H1 (cell line): ENCODE measurements at regions not wholly inside any gene's neighbourhood (a gene's known extent, or its start where the extent isn't known, plus 50 kb on each side); places are given as distances from the start of the nearest gene placed in this dataset.

Experiments used
- CTCF ChIA-PET: fragments of 300-600 bp; sonication (Branson Sonifier 250); formaldehyde crosslinking; loops from one replicate; lab custom pipeline; 2021; ENCODE audit not compliant: partially characterized antibody; lab: Charles Lee
- POLR2A ChIA-PET: fragments of 300-600 bp; sonication (Branson Sonifier 250); formaldehyde crosslinking; loops from one replicate; lab custom pipeline; 2021; ENCODE audit warnings: inconsistent platforms; ENCODE audit not compliant: partially characterized antibody; lab: Charles Lee
- DNase-seq, 2 experiments: peaks; one replicate each; pipeline versions ENCODE4 v3.0.0 to v3.0.0-alpha.2; 2010 to 2022; ENCODE audit warnings: low spot score in 2 of 2, low read depth in 1 of 2, mixed read lengths in 1 of 2
- FAIRE-seq: peaks from 2 replicates; lab custom pipeline; 2011; peaks lifted over from hg19 to GRCh38; lab: Jason Lieb, UNC
- H2AFZ ChIP-seq: 2 replicates; pipeline ENCODE4 v1.8.1; 2012; ENCODE audit warnings: low read length, inconsistent platforms
- H2AK5ac ChIP-seq: 2 replicates; pipeline ENCODE4 v1.6.1; 2013; ENCODE audit warnings: low read depth, low read length
- H2BK120ac ChIP-seq: replicated peaks from 2 replicates; pipeline ENCODE3; 2013; ENCODE audit warnings: low read depth, low read length, inconsistent platforms
- H2BK12ac ChIP-seq: 2 replicates; pipeline ENCODE4 v1.6.1; 2013; ENCODE audit warnings: low read depth, low read length
- H2BK15ac ChIP-seq: 2 replicates; pipeline ENCODE4 v1.6.1; 2013; ENCODE audit warnings: low read length
- H2BK20ac ChIP-seq: 2 replicates; pipeline ENCODE4 v1.6.1; 2013; ENCODE audit warnings: low read length
- H2BK5ac ChIP-seq: 2 replicates; pipeline ENCODE4 v1.6.1; 2013; ENCODE audit warnings: low read depth, low read length
- H3K14ac ChIP-seq: 2 replicates; pipeline ENCODE4 v1.6.1; 2013; ENCODE audit warnings: inconsistent platforms; ENCODE audit not compliant: insufficient read length
- H3K18ac ChIP-seq: 2 replicates; pipeline ENCODE4 v1.6.1; 2013; ENCODE audit warnings: low read length; ENCODE audit errors: extremely low read depth
- H3K23ac ChIP-seq: 2 replicates; pipeline ENCODE4 v1.6.1; 2013; ENCODE audit warnings: inconsistent platforms; ENCODE audit not compliant: insufficient read length
- H3K23me2 ChIP-seq: 2 replicates; pipeline ENCODE4 v1.6.1; 2013; ENCODE audit warnings: low read depth, low read length
- H3K27ac ChIP-seq: 2 replicates; pipeline ENCODE4 v1.6.1; 2011; ENCODE audit warnings: low read depth, low read length, inconsistent platforms
- H3K27me3 ChIP-seq, 4 experiments: replicated peaks in 1 of 4; 1 replicate in 1 of 4; 2 replicates in 3 of 4; pipeline versions ENCODE4 v1.6.1 to v1.8.1; 2011 to 2013; ENCODE audit warnings: low read length in 3 of 4, mild to moderate bottlenecking in 3 of 4, inconsistent platforms in 2 of 4, mixed read lengths in 2 of 4, moderate library complexity in 1 of 4; ENCODE audit not compliant: control insufficient read depth in 3 of 4, insufficient read depth in 3 of 4; ENCODE audit errors: extremely low read depth in 1 of 4
- H3K36me3 ChIP-seq, 4 experiments: 2 replicates each; pipeline versions ENCODE4 v1.6.1 to v1.8.1; 2011 to 2013; ENCODE audit warnings: mild to moderate bottlenecking in 4 of 4, low read length in 3 of 4, moderate library complexity in 2 of 4, control low read depth in 1 of 4, inconsistent platforms in 1 of 4; ENCODE audit not compliant: insufficient read depth in 4 of 4, control insufficient read depth in 2 of 4
- H3K4ac ChIP-seq: replicated peaks from 2 replicates; pipeline ENCODE3; 2013; ENCODE audit warnings: low read length, low read depth, mixed read lengths, inconsistent platforms; ENCODE audit not compliant: insufficient read length
- H3K4me1 ChIP-seq, 4 experiments: replicated peaks in 1 of 4; 1 replicate in 1 of 4; 2 replicates in 3 of 4; pipeline versions ENCODE4 v1.6.1 to v1.8.1; 2011 to 2013; ENCODE audit warnings: low read length in 3 of 4, inconsistent platforms in 2 of 4, mixed read lengths in 1 of 4; ENCODE audit not compliant: insufficient read depth in 4 of 4, control insufficient read depth in 3 of 4
- H3K4me2 ChIP-seq, 2 experiments: 2 replicates each; pipeline versions ENCODE4 v1.6.1 to v1.8.1; 2011 to 2013; ENCODE audit warnings: low read depth in 2 of 2, low read length in 2 of 2, control low read depth in 1 of 2, inconsistent platforms in 1 of 2, mild to moderate bottlenecking in 1 of 2; ENCODE audit not compliant: insufficient read depth in 1 of 2
- H3K4me3 ChIP-seq, 4 experiments: fragments of 200-600, 300-600 bp in 1 of 4; sonication (generic), shearing (Covaris generic), sonication (Bioruptor Twin) in 1 of 4; 2 replicates each; pipeline versions ENCODE4 v1.5.1 to v1.8.1; 2011 to 2016; ENCODE audit warnings: low read length in 4 of 4, low read depth in 3 of 4, control low read depth in 2 of 4, inconsistent platforms in 2 of 4, mild to moderate bottlenecking in 2 of 4, mixed read lengths in 1 of 4, moderate library complexity in 1 of 4; ENCODE audit not compliant: insufficient read depth in 2 of 4; ENCODE audit errors: extremely low read depth in 1 of 4
- H3K56ac ChIP-seq: replicated peaks from 2 replicates; pipeline ENCODE3; 2013; ENCODE audit warnings: low read depth, mild to moderate bottlenecking, mixed read lengths, low read length, inconsistent platforms; ENCODE audit not compliant: insufficient read length
- H3K79me1 ChIP-seq: 2 replicates; pipeline ENCODE4 v1.6.1; 2013; ENCODE audit warnings: low read depth, low read length, control low read depth
- H3K79me2 ChIP-seq, 2 experiments: 2 replicates each; pipeline versions ENCODE4 v1.6.1 to v1.8.1; 2012 to 2013; ENCODE audit warnings: low read length in 2 of 2, mild to moderate bottlenecking in 2 of 2, inconsistent platforms in 1 of 2; ENCODE audit not compliant: insufficient read depth in 2 of 2, control insufficient read depth in 1 of 2
- H3K9ac ChIP-seq, 4 experiments: replicated peaks in 1 of 4; 1 replicate in 1 of 4; 2 replicates in 3 of 4; pipeline versions ENCODE4 v1.6.1 to v1.8.1; 2011 to 2013; ENCODE audit warnings: low read depth in 3 of 4, low read length in 3 of 4, control low read depth in 2 of 4, mild to moderate bottlenecking in 2 of 4, moderate library complexity in 2 of 4, inconsistent platforms in 1 of 4; ENCODE audit errors: extremely low read depth in 1 of 4
- H3K9me3 ChIP-seq, 2 experiments: 2 replicates each; pipeline versions ENCODE4 v1.6.1 to v1.8.1; 2012 to 2013; ENCODE audit warnings: mild to moderate bottlenecking in 2 of 2, moderate library complexity in 2 of 2, control low read depth in 1 of 2, inconsistent platforms in 1 of 2, low read depth in 1 of 2, low read length in 1 of 2, mixed read lengths in 1 of 2; ENCODE audit not compliant: insufficient read depth in 2 of 2
- H4K20me1 ChIP-seq, 2 experiments: replicated peaks in 1 of 2; 2 replicates each; pipeline versions ENCODE3 to v1.8.1; 2011 to 2013; ENCODE audit warnings: inconsistent platforms in 2 of 2, low read length in 2 of 2, mild to moderate bottlenecking in 1 of 2; ENCODE audit not compliant: insufficient read depth in 2 of 2, control insufficient read depth in 1 of 2
- H4K5ac ChIP-seq: 2 replicates; pipeline ENCODE4 v1.6.1; 2013; ENCODE audit warnings: low read length, low read depth, mixed read lengths, inconsistent platforms; ENCODE audit not compliant: insufficient read length
- H4K8ac ChIP-seq: 2 replicates; pipeline ENCODE4 v1.8.0; 2013; ENCODE audit warnings: mild to moderate bottlenecking, moderate library complexity, low read length, inconsistent platforms; ENCODE audit not compliant: insufficient read depth; ENCODE audit errors: extremely low read depth
- H4K91ac ChIP-seq: replicated peaks from 2 replicates; pipeline ENCODE3; 2013; ENCODE audit warnings: low read length, mixed read lengths, inconsistent platforms; ENCODE audit not compliant: insufficient read length
- CBX5 ChIP-seq: fragments of 300-800, 300-1000 bp; sonication (generic); IDR thresholded peaks from 2 replicates; pipeline ENCODE4 v1.7.1; 2016; ENCODE audit warnings: antibody characterized with exemption, low read length, low read depth
- E2F6 ChIP-seq: IDR thresholded peaks from 2 replicates; pipeline ENCODE4 v1.6.1; 2012; ENCODE audit warnings: inconsistent platforms
- KDM5A ChIP-seq: fragments of 200-600 bp; IDR thresholded peaks from 2 replicates; pipeline ENCODE4 v1.7.1; 2012; ENCODE audit warnings: mild to moderate bottlenecking, low read length, inconsistent platforms, mixed read lengths
- POLR2A ChIP-seq, 2 experiments: IDR thresholded peaks; 1 replicate in 1 of 2; 2 replicates in 1 of 2; pipeline ENCODE4 v1.6.1; 2011; ENCODE audit warnings: low read depth in 2 of 2, low read length in 2 of 2, mild to moderate bottlenecking in 2 of 2; ENCODE audit errors: control extremely low read depth in 1 of 2
- SAP30 ChIP-seq: fragments of 300-600 bp; sonication (generic); IDR thresholded peaks from 2 replicates; pipeline ENCODE4 v1.7.1; 2012; ENCODE audit warnings: low read length, moderate library complexity, mild to moderate bottlenecking, inconsistent platforms; ENCODE audit not compliant: insufficient read depth, insufficient replicate concordance
- SUZ12 ChIP-seq: fragments of 200-600 bp; sonication (generic); IDR thresholded peaks from 2 replicates; pipeline ENCODE4 v1.6.1; 2012; ENCODE audit warnings: mild to moderate bottlenecking, inconsistent platforms, low read length, moderate library complexity, mixed read lengths
- TAF1 ChIP-seq: IDR thresholded peaks from 2 replicates; pipeline ENCODE4 v1.6.1; 2011; ENCODE audit warnings: mild to moderate bottlenecking, low read depth, low read length
- ZNF274 ChIP-seq: IDR thresholded peaks from 2 replicates; pipeline ENCODE4 v1.7.0; 2012; ENCODE audit warnings: low read length, borderline replicate concordance; ENCODE audit errors: extremely low read depth
- WGBS, 2 experiments: shearing (Covaris generic) in 1 of 2; methylation state at CpG; one replicate each; pipeline versions ENCODE4 v1.1.6 to v1.1.7; 2013 to 2015; ENCODE audit warnings: low lambda C conversion rate in 2 of 2, mixed read lengths in 2 of 2, inconsistent platforms in 1 of 2, low coverage in 1 of 2, missing lambda C conversion rate in 1 of 2; ENCODE audit not compliant: insufficient replicate concordance in 2 of 2, insufficient coverage in 1 of 2, insufficient read length in 1 of 2; ENCODE audit errors: extremely low coverage in 1 of 2, missing lambda C conversion rate in 1 of 2; 5-methylcytosine and 5-hydroxymethylcytosine counted together

GRCh38 chr11:20310596-20311394, 52.7 kb upstream of the HTATIP2 start:
- Histone ChIP-seq H3K23me2 (no peaks in the 10 kb centered on the region), H3K9ac (no peak overlapping the region), H2BK15ac (no peak overlapping the region), H3K36me3 (no peaks in the 10 kb centered on the region), H3K79me1 (no peaks in the 10 kb centered on the region), H4K91ac (no peak overlapping the region), H3K14ac (no peak overlapping the region), H3K79me2 (no peaks in the 10 kb centered on the region), H3K4me2 (no peak overlapping the region), H4K20me1 (no peaks in the 10 kb centered on the region), H2BK12ac (no peak overlapping the region), H3K4me1 (no peaks in the 10 kb centered on the region), H4K5ac (no peak overlapping the region), H3K9me3 (no peaks in the 10 kb centered on the region), H2AFZ (no peak overlapping the region), H2AK5ac (no peak overlapping the region), H3K23ac (no peak overlapping the region), H3K4ac (no peak overlapping the region), H2BK20ac (no peak overlapping the region), H3K18ac (no peak overlapping the region), H3K27ac (no peak overlapping the region), H2BK5ac (no peak overlapping the region), H3K4me3 (no peak overlapping the region), H2BK120ac (no peak overlapping the region), H3K56ac (no peak overlapping the region), H3K27me3 (no peaks in the 10 kb centered on the region), H4K8ac (no peak overlapping the region)
- no peak for TF ChIP-seq SUZ12
- no peak for TF ChIP-seq POLR2A (IDR thresholded peaks at IDR 0.05; ENCODE audit: control extremely low read depth in 1 of 2, low read depth in 2 of 2, low read length in 2 of 2)
- no peak for TF ChIP-seq TAF1
- TF ChIP-seq CBX5, result no peak
- TF ChIP-seq E2F6, result no peak
- TF ChIP-seq KDM5A, result no peak
- no peak for TF ChIP-seq SAP30
- TF ChIP-seq ZNF274, result no peak
- DNase-seq, result no peak
- ChIA-PET CTCF (interaction anchor here (1.9 kb wide), 1 partner anchor 41 kb away, joined by 5 read pairs; no protein-coding TSS in a partner anchor), POLR2A (no interaction called here)
- no peak for FAIRE-seq
- WGBS, 2 experiments, result 88% methylated on average over 11 of the region's 11 CpGs; no CpG with 5 or more reads in 1 of the 2 experiments
